ENCODE measurements at regions not wholly inside any gene's neighbourhood (a gene's known extent, or its start where the extent isn't known, plus 50 kb on each side); places are given as distances from the start of the nearest gene placed in this dataset.

- no peaks in the 10 kb centered on the region for H3K4me1 ChIP-seq
- no peaks in the 10 kb centered on the region for H3K27me3 ChIP-seq
- no peak overlapping the region for H3K4me3 ChIP-seq
- TF ChIP-seq EP300 (IDR thresholded peaks at IDR 0.05): no peak
- TF ChIP-seq, protein P1, sequence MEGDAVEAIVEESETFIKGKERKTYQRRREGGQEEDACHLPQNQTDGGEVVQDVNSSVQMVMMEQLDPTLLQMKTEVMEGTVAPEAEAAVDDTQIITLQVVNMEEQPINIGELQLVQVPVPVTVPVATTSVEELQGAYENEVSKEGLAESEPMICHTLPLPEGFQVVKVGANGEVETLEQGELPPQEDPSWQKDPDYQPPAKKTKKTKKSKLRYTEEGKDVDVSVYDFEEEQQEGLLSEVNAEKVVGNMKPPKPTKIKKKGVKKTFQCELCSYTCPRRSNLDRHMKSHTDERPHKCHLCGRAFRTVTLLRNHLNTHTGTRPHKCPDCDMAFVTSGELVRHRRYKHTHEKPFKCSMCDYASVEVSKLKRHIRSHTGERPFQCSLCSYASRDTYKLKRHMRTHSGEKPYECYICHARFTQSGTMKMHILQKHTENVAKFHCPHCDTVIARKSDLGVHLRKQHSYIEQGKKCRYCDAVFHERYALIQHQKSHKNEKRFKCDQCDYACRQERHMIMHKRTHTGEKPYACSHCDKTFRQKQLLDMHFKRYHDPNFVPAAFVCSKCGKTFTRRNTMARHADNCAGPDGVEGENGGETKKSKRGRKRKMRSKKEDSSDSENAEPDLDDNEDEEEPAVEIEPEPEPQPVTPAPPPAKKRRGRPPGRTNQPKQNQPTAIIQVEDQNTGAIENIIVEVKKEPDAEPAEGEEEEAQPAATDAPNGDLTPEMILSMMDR (IDR thresholded peaks at IDR 0.05): no peak
- TF ChIP-seq POLR2AphosphoS5 (IDR thresholded peaks at IDR 0.05): no peak
- no peak for TF ChIP-seq POLR2A (IDR thresholded peaks at IDR 0.05)
- intact Hi-C loops (cut with DNase I): no loop called here
- H3K36me3 ChIP-seq: no peaks in the 10 kb centered on the region
- no peak for DNase-seq
- H3K27ac ChIP-seq: no peak overlapping the region
- H3K9me3 ChIP-seq: no peaks in the 10 kb centered on the region
- 75 to 83% methylated on average over 2 of the region's 2 CpGs for WGBS, 2 donors
Observed at GRCh38 chr6:98024359-98024758, 741.3 kb upstream of the MMS22L start.

GRCh38 chr6:98027898-98028297 is 744.9 kb upstream of the MMS22L start:
- H3K4me3 ChIP-seq: no peak overlapping the region
- no peaks in the 10 kb centered on the region for H3K27me3 ChIP-seq
- no peaks in the 10 kb centered on the region for H3K4me1 ChIP-seq
- TF ChIP-seq POLR2AphosphoS5 (IDR thresholded peaks at IDR 0.05): no peak
- no peak for TF ChIP-seq POLR2A (IDR thresholded peaks at IDR 0.05)
- TF ChIP-seq, protein P1 (IDR thresholded peaks at IDR 0.05): no peak
- TF ChIP-seq EP300 (IDR thresholded peaks at IDR 0.05): no peak
- no peaks in the 10 kb centered on the region for H3K9me3 ChIP-seq
- intact Hi-C loops (cut with DNase I): no loop called here
- H3K36me3 ChIP-seq: no peaks in the 10 kb centered on the region
- no peak overlapping the region for H3K27ac ChIP-seq
- WGBS, 2 donors: 79 to 84% methylated on average over 2 of the region's 2 CpGs
- no peak for DNase-seq

GRCh38 chr6:98033617-98034016 is 750.6 kb upstream of the MMS22L start:
- Histone ChIP-seq H3K27me3 (no peaks in the 10 kb centered on the region), H3K27ac (no peak overlapping the region), H3K36me3 (no peaks in the 10 kb centered on the region), H3K4me3 (no peak overlapping the region), H3K4me1 (no peaks in the 10 kb centered on the region), H3K9me3 (no peaks in the 10 kb centered on the region)
- WGBS, 2 donors: 84 to 95% methylated on average over 3 of the region's 3 CpGs
- TF ChIP-seq, protein P1 (IDR thresholded peaks at IDR 0.05): no peak
- TF ChIP-seq POLR2AphosphoS5 (IDR thresholded peaks at IDR 0.05): no peak
- DNase-seq: no peak
- intact Hi-C loops (cut with DNase I): no loop called here

DNA sequence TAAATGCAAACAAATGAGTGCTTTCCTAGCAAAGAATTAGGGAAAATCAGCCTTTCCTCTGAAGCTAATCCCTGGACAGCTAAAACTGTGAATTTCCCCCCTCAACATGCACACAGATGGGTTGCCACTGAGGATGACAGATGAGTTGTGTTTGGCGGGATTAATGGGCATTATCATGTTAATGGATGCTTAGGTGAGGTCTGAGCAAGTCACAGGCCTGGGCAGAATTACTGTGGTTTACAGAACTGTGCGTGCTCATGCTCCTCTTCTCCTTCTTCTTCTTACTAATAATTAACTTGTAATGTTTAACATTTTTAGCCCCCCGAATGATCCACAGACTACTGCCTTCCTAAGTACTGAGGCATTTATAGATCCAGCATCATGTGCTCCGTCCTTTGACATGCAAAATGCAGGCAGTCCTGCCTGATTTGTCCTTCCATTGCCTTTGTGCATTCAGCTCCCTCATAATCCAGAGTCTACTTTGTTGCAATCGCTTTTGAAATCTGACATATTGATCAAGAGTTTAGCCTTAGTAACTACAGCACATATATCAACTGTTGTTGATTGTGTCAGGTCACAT is 753.4 kb upstream of the MMS22L start:
- Histone ChIP-seq H3K4me1 (no peaks in the 10 kb centered on the region), H3K36me3 (no peaks in the 10 kb centered on the region), H3K27me3 (peaks cover 0 to 5% (median 0%) of the 10 kb centered on the region in 3 donors), H3K27ac (no peak overlapping the region), H3K9me3 (no peaks in the 10 kb centered on the region), H3K4me3 (no peak overlapping the region)
- intact Hi-C loops (cut with DNase I): no loop called here
- TF ChIP-seq, protein P1 (IDR thresholded peaks at IDR 0.05): no peak
- TF ChIP-seq EP300 (IDR thresholded peaks at IDR 0.05) (no peak), POLR2A (IDR thresholded peaks at IDR 0.05) (no peak), POLR2AphosphoS5 (IDR thresholded peaks at IDR 0.05) (no peak)
- no peak for DNase-seq
- 36 to 39% methylated on average over 5 of the region's 5 CpGs for WGBS, 2 donors

DNA sequence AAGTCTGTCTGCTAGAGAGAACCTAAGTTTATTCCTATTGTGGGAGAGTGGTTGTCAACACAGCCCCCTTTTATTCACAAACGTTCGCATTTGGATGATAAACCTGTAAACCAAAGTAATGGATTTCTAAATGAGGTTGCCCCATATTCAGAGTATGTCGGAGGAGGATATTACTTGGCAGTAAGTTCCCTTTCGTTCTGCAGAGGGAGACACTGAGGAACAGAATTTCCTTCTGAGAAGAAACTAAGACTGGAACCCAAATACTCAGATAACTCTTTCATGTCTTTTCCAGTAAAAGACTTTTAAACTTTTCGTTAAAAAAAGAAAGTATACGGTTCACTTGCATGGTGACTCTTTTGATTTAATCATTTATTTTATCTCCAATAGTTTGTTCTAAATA is 754.6 kb upstream of the MMS22L start:
- 63 to 73% methylated on average over 6 of the region's 6 CpGs for WGBS, 2 donors
- TF ChIP-seq, protein P1 (IDR thresholded peaks at IDR 0.05): no peak
- TF ChIP-seq EP300 (IDR thresholded peaks at IDR 0.05): no peak
- TF ChIP-seq POLR2AphosphoS5 (IDR thresholded peaks at IDR 0.05): no peak
- TF ChIP-seq POLR2A (IDR thresholded peaks at IDR 0.05): no peak
- H3K27me3 ChIP-seq: peaks cover 0 to 5% (median 0%) of the 10 kb centered on the region in 3 donors
- intact Hi-C loops (cut with DNase I): no loop called here
- H3K27ac ChIP-seq: no peak overlapping the region
- H3K4me3 ChIP-seq: no peak overlapping the region
- H3K36me3 ChIP-seq: no peaks in the 10 kb centered on the region
- DNase-seq: no peak
- H3K4me1 ChIP-seq: no peaks in the 10 kb centered on the region
- no peaks in the 10 kb centered on the region for H3K9me3 ChIP-seq

All from sigmoid colon (tissue), 6 donors.